Urinary bladder (tissue), 3 donors: ENCODE measurements at regions not wholly inside any gene's neighbourhood (a gene's known extent, or its start where the extent isn't known, plus 50 kb on each side); places are given as distances from the start of the nearest gene placed in this dataset.

ENCODE experiments used
- DNase-seq: peaks from one replicate; pipeline ENCODE4 v3.0.0-alpha.2; 2015; ENCODE audit errors: extremely low spot score
- H3K27ac ChIP-seq: one replicate; pipeline ENCODE4 v1.5.1; 2013; ENCODE audit warnings: low read depth, mild to moderate bottlenecking, moderate library complexity
- H3K36me3 ChIP-seq: one replicate; pipeline ENCODE4 v1.6.1; 2013; ENCODE audit warnings: mild to moderate bottlenecking, moderate library complexity; ENCODE audit not compliant: insufficient read depth
- H3K4me1 ChIP-seq: one replicate; pipeline ENCODE4 v1.6.1; 2013; ENCODE audit warnings: mild to moderate bottlenecking, moderate library complexity; ENCODE audit not compliant: insufficient read depth
- H3K4me3 ChIP-seq: one replicate; pipeline ENCODE4 v1.5.1; 2013; ENCODE audit warnings: low read depth, low read length
- WGBS: extraction: QIAGEN DNeasy Blood & Tissue Kit; methylation state at CpG from one replicate; pipeline ENCODE4 v1.1.7; 2013; 5-methylcytosine and 5-hydroxymethylcytosine counted together
- donor health status: healthy with polysubstance abuse.
- donor health status: healthy.

DNA sequence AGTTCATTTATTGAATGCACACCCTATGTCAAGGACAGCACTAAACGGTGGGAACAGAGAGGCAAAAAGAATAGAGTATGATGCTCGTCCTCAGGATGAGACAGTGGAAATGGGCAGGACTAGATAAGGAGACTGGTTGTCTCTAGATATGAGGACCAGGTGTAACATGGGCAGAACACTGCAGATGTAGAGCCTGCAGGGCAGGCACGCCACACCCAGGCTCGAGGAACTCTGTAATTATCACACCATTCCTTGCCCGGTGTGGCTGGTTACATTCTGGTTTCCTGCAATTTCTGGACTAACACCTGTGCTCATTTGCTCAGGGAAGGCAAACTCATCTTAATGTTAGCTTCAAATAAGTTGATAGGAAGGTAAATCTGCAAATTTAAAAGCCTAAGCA lies 334.4 kb downstream of the DHX15 start:
- Histone ChIP-seq H3K4me3 (no peak overlapping the region), H3K36me3 (no peaks in the 10 kb centered on the region), H3K4me1 (no peaks in the 10 kb centered on the region), H3K27ac (no peak overlapping the region)
- 91% methylated on average over 5 of the region's 5 CpGs for WGBS
- DNase-seq: no peak

DNA sequence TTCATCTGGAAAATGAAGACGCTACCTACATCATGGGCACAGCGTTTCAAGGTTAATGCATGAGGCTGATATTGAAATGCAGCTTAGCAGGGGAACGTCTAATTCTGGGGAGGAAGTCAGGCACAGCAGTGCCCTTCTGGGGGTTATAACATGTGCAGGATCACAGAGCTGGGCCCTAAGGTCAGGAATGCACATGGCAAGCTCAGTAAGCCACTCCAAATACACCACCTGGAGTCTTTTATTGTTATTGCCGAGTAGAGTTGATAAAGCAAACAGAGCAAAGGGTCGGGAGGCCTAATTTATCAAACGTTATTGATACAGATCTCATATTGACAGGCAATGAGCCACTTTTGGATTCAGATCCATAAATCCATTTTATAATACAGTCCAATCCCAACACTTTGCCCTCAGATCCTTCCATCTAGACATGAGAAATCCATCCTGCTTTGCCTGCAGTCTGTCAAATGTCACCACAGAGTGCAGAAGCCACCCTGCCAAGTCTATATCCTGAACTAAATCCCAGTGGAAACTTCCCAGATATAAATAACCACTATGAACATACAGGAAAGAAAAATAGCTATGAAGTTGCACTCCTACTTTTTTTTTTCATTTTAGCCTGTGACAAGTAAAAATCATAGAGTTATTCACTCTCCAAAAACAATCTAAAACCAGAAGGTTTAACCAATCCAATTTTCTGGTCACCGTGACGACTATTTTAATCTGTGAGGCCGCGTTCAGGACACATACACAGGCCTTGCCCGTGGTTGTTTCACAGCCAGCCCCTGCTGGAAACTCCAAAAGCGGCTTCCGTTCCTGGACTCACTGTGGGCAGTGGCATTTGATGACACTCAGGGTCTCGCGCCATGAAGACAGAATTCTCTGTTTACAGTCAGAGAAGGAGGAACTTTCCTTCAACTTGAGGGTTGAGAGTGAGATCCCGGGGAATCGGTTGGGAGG lies 335.4 kb downstream of the DHX15 start:
- H3K4me3 ChIP-seq: no peak overlapping the region
- DNase-seq: no peak
- no peaks in the 10 kb centered on the region for H3K36me3 ChIP-seq
- no peak overlapping the region for H3K27ac ChIP-seq
- WGBS: 32% methylated on average over 17 of the region's 17 CpGs
- no peaks in the 10 kb centered on the region for H3K4me1 ChIP-seq

DNA sequence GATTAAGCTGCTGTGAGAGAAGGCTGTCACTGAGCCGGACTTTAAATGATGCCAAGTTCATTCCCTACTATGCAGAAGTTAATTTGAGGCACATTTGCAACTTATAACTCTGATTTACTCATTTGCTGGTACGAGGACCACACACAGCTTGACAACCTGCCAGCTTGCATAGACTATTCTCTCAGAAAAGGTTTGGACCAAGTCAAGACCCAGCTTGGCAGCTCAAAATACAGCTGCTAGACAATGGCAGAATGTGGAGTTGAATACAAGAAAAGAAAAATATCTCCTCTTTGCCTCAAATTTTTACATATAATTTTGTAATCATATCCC lies 338.9 kb downstream of the DHX15 start:
- 84% methylated on average over 2 of the region's 2 CpGs for WGBS
- no peaks in the 10 kb centered on the region for H3K36me3 ChIP-seq
- H3K4me1 ChIP-seq: no peaks in the 10 kb centered on the region
- no peak overlapping the region for H3K4me3 ChIP-seq
- no peak overlapping the region for H3K27ac ChIP-seq
- DNase-seq: no peak

DNA sequence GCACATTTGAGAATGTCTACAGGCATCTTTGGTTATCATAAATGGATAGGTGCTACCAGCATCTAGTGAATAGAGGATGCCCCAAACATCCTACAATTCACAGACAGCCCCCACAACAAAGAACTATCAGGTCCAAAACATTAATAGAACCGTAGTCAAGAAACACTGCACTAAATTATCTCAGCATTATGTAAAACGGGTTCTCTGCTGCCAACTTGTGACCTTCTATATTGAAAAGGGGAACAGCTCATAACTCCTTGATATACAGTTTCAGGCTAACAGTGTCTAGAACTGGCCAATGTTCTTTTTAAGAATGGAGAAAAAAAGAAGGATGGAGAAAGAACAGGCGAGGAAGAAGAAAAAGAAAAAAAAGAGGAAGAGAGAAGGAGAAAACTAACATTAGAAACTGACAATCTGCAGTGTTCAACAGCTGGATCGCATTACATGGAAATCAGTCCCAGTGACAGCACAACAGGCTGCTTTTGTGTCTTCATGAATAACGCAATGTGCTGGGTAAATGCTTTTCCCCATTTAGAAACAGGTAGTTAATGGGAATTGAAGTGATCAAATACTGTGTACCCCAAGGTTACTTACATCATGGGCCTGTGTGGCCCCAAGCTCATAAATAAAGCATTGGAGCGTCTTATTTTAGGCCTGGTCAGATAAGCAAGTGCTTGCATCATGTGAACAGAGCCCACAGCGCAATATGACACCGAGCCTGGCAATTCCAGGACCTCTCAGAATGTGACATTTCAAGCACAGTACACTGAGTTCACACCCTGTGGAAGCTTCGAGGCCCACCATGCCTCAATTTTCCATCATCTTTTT lies 339.5 kb downstream of the DHX15 start:
- no peak for DNase-seq
- H3K4me3 ChIP-seq: no peak overlapping the region

DNA sequence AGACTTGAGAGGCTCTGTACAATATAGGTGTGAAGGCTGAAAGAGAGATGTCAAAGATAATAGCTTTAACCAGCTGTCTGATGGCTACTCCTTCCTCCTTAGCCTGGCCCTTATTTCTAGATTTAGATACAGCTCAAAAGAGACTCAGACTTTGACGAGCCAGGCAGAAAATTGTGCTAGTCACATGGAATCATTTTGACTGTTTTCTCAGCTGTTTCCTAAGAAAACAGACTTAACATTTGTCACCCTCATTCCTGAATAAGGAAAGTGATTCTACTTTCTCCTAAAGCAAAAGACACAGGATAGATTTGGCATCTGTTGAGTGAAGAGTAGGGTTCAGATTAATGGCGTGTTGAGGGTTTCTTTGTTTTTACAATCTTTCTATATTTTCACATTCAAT lies 340.7 kb downstream of the DHX15 start:
- no peak overlapping the region for H3K27ac ChIP-seq
- DNase-seq: no peak
- H3K4me1 ChIP-seq: no peaks in the 10 kb centered on the region
- H3K36me3 ChIP-seq: no peaks in the 10 kb centered on the region
- WGBS: 89% methylated on average over 2 of the region's 2 CpGs
- H3K4me3 ChIP-seq: no peak overlapping the region

More for the DNA sequence above, 339.5 kb downstream of the DHX15 start:
- Histone ChIP-seq H3K36me3 (no peaks in the 10 kb centered on the region), H3K4me1 (no peaks in the 10 kb centered on the region), H3K27ac (no peak overlapping the region)
- WGBS: 63% methylated on average over 9 of the region's 9 CpGs

DNA sequence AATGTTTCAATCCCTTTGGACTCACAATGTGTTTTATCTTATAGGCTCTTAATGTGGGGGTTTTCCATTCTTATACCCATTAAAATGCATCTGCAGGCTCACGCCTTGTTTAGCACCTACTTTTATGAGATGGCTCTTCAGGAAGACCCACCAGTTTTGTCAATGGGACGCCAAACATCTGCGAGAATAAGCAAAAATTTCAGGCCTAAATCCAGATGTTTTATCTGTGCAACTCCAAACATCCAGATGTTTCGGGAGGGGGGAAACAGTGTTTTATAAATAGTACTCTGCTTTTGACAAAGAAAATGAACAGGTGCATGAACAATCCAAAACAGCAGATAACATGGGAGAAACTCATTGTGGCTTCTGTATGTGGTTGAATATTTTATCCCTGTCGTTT lies 342.8 kb downstream of the DHX15 start:
- no peak for DNase-seq
- Histone ChIP-seq H3K4me3 (no peak overlapping the region), H3K27ac (no peak overlapping the region), H3K4me1 (no peaks in the 10 kb centered on the region), H3K36me3 (no peaks in the 10 kb centered on the region)
- 65% methylated on average over 5 of the region's 5 CpGs for WGBS

DNA sequence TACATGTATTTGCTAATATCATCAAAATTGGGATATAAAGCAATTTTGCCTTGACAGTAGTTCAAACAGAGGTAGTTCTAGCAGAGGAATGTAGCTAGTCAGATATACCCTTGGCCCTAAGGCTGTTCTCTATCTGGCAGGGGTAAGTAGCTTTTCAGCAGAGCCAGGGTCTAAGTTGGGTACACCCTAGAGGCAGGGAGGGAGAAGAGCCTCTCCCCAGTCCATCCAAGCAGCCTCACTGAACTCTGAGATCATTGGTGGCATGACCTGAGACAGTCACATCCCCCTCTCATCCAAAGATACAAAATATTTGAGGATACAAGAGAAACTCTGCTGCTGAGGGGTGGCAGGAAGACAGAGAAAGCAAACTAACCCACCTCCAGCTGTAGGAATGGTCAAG lies 343.7 kb downstream of the DHX15 start:
- no peak overlapping the region for H3K27ac ChIP-seq
- no peak for DNase-seq

DNA sequence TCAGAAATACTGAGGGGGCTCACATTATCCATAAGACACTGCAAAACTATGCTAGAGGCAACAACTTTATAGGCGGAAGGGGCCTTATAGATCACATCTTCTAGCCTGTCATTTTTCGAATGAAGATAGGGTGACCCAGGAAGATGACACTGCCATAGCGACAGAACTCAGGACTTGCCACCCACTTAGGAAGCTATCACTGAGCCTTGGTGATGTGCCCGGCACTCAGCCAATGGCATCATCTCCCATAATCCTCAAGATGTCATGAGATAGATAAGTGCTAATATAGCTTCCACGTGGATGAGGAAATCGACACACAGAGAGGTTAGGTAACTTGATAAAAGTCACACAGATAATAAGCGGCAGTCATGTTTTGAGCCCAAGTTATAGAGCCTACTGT lies 346.6 kb downstream of the DHX15 start:
- no peaks in the 10 kb centered on the region for H3K4me1 ChIP-seq
- H3K4me3 ChIP-seq: no peak overlapping the region
- DNase-seq: no peak
- 88% methylated on average over 7 of the region's 7 CpGs for WGBS
- no peaks in the 10 kb centered on the region for H3K36me3 ChIP-seq
- H3K27ac ChIP-seq: no peak overlapping the region

More for the DNA sequence above, 343.7 kb downstream of the DHX15 start:
- H3K36me3 ChIP-seq: no peaks in the 10 kb centered on the region
- no peaks in the 10 kb centered on the region for H3K4me1 ChIP-seq
- H3K4me3 ChIP-seq: no peak overlapping the region

DNA sequence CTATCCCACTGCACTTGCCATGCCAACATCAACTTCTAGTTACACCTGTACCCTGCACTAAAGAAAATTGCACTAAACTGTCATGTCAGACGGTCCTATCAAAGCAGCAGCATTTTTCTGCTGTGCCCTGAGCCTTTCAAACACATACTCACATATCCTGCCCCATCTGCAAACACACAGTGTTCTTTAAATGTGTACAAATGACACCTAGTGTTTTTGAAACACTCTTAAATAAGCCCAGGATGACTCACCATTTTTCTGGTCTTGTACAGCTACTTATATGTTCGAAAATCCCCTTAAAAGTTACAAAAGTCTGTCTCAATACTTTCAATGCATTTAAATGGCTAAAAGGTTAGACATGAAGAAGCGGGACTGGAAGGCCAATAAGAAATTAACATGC lies 346.7 kb upstream of the PPARGC1A start:
- WGBS: 79% methylated on average over 3 of the region's 3 CpGs
- Histone ChIP-seq H3K27ac (no peak overlapping the region), H3K4me3 (no peak overlapping the region), H3K4me1 (no peaks in the 10 kb centered on the region), H3K36me3 (no peaks in the 10 kb centered on the region)
- DNase-seq: no peak

DNA sequence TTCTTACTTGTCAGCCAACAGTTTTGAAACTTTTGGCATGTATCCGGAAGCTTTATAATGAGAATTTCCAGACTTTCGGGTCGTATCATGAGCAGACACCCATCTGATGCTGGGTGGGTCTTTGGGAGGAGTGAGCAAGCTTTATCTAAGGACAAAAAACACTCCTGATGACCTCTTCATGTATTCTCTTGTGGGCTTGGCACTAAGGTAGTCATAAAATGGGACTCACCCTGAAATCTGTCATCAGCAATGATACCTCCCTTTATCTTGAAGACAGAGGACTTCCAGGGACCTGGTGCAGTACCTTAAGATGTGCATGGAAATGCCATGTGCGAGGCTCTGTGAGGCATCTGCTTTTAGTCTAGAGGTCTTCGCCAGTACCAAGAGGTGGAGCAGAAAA lies 346.3 kb upstream of the PPARGC1A start:
- Histone ChIP-seq H3K36me3 (no peaks in the 10 kb centered on the region), H3K27ac (no peak overlapping the region), H3K4me3 (no peak overlapping the region), H3K4me1 (no peaks in the 10 kb centered on the region)
- 87% methylated on average over 5 of the region's 5 CpGs for WGBS
- no peak for DNase-seq

DNA sequence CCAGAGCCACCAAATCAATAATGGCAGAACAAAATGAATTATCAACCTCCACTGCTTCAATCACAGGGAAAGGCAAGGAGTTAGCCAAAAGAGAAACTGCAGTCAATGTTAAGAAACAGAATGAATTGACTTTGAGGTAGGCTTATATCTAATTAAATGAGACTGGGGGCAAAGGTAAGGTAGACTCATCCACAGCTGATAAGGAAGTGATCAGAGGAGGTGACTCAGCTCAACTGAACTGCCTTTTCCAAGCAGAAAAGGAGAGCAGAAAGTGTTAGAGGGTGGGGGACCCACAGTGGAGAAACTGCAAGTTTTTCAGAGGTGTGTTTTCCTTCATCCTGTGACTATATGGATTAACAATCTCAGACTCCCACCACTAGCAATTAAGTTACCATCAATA lies 345.8 kb upstream of the PPARGC1A start:
- Histone ChIP-seq H3K4me3 (no peak overlapping the region), H3K4me1 (no peaks in the 10 kb centered on the region), H3K27ac (no peak overlapping the region), H3K36me3 (no peaks in the 10 kb centered on the region)
- no peak for DNase-seq

DNA sequence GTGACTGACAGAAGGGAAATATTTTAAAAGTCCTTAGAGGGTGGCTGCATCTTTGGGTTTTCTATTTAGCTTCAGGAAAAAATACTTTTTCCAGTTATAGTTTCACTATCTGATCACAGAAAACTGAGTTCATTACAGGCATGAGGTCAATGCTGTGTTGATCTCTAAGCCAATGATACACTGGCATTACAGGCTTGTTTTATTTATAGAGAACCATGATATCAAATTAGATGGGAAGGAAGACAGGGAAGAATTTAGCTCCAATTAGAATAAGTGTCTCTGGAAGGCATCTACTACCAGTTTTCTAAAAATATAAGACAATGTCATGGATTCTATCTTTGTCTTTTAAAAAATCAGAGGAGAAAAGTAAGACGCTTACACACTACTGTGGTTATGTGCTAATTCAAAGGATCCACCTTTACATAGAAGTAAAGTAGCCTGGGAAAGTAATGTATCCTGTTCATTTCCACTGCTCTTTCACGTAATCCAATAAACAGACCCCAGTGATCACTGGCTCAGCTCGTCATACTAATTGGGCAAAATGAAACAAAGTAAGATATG lies 344.5 kb upstream of the PPARGC1A start:
- WGBS: 85% methylated on average over 3 of the region's 3 CpGs
- Histone ChIP-seq H3K27ac (no peak overlapping the region), H3K4me3 (no peak overlapping the region), H3K4me1 (no peaks in the 10 kb centered on the region), H3K36me3 (no peaks in the 10 kb centered on the region)
- DNase-seq: no peak

DNA sequence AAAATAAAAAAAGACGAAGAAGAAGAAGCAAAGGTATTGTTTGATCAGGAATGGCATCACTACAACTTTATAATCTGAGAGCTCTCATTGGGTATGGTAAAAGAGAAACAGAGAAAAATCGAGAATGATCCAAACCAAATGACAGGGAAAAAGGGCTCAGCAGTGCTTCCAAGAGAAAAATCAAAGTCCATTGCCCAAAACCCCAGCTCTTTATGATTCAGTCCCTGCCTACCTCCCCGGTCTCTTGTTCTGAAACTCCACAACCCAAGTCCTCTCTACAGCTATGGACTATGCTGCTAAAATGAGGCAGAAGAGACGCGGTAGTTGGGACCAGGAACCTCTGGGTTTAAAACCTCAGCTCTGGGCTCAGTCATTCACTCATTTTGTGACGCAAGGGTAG lies 341.1 kb upstream of the PPARGC1A start:
- 89% methylated on average over 6 of the region's 6 CpGs for WGBS
- H3K4me1 ChIP-seq: no peaks in the 10 kb centered on the region
- H3K36me3 ChIP-seq: no peaks in the 10 kb centered on the region
- no peak for DNase-seq
- H3K4me3 ChIP-seq: no peak overlapping the region
- no peak overlapping the region for H3K27ac ChIP-seq

DNA sequence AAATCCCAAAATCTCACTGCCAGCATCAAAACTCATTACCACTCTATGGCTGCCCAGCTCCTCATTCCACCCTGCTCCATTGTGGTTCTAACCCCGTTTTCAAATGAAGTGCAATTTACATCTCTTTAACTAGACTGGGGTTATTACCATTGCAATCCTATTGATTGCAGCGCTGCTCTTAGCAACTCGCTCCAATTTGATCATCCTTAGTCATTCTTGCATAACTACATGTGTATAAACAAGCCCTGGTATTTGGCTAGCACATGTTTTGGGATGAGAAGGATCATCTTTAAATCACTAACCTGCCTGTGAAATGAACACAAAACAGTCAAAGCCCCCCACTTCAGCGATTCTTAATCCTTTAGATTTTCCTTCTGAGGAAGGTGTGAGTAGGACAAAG lies 340.1 kb upstream of the PPARGC1A start:
- 82% methylated on average over 4 of the region's 4 CpGs for WGBS
- no peaks in the 10 kb centered on the region for H3K36me3 ChIP-seq
- no peak overlapping the region for H3K4me3 ChIP-seq
- no peak overlapping the region for H3K27ac ChIP-seq
- H3K4me1 ChIP-seq: no peaks in the 10 kb centered on the region
- no peak for DNase-seq
